Mesendoderm (in vitro differentiated cells): ENCODE measurements at regions not wholly inside any gene's neighbourhood (a gene's known extent, or its start where the extent isn't known, plus 50 kb on each side); places are given as distances from the start of the nearest gene placed in this dataset.
"Not testable (repeated sequence)": the region's sequence is repeated elsewhere in the genome, so short reads cannot be mapped to it uniquely, and the experiment has no call there.

ENCODE experiments used
- DNase-seq: peaks from one replicate; pipeline ENCODE4 v3.0.0; 2013
- H2AK5ac ChIP-seq: 2 replicates; pipeline ENCODE4 v1.6.1; 2013; ENCODE audit warnings: low read length, inconsistent platforms
- H2BK120ac ChIP-seq: 2 replicates; pipeline ENCODE4 v1.6.1; 2013; ENCODE audit warnings: low read depth, mild to moderate bottlenecking, low read length, moderate library complexity, mixed read lengths
- H2BK15ac ChIP-seq: replicated peaks from 2 replicates; pipeline ENCODE4 v1.6.1; 2013; ENCODE audit warnings: low read depth, mild to moderate bottlenecking, moderate library complexity
- H2BK5ac ChIP-seq: 2 replicates; pipeline ENCODE4 v1.6.1; 2013; ENCODE audit warnings: low read length, inconsistent platforms
- H3K18ac ChIP-seq: 2 replicates; pipeline ENCODE4 v1.6.1; 2013; ENCODE audit warnings: mild to moderate bottlenecking, low read length, mixed read lengths
- H3K23ac ChIP-seq: one replicate; pipeline ENCODE4 v1.6.1; 2013; ENCODE audit warnings: low read length
- H3K27ac ChIP-seq: 2 replicates; pipeline ENCODE4 v1.5.1; 2013; ENCODE audit warnings: low read depth, mild to moderate bottlenecking, inconsistent platforms, low read length, moderate library complexity
- H3K27me3 ChIP-seq: 2 replicates; pipeline ENCODE4 v1.6.1; 2013; ENCODE audit warnings: low read length, control low read depth, mild to moderate bottlenecking, inconsistent platforms; ENCODE audit not compliant: insufficient read depth, poor library complexity
- H3K36me3 ChIP-seq: 2 replicates; pipeline ENCODE4 v1.6.1; 2013; ENCODE audit warnings: low read length, inconsistent platforms; ENCODE audit not compliant: control insufficient read depth, insufficient read depth
- H3K4ac ChIP-seq: one replicate; pipeline ENCODE4 v1.6.1; 2013; ENCODE audit warnings: low read depth, mild to moderate bottlenecking, low read length, moderate library complexity
- H3K4me1 ChIP-seq: 2 replicates; pipeline ENCODE4 v1.6.1; 2013; ENCODE audit warnings: low read depth, low read length, inconsistent platforms; ENCODE audit not compliant: control insufficient read depth
- H3K4me2 ChIP-seq: 2 replicates; pipeline ENCODE4 v1.6.1; 2013; ENCODE audit warnings: low read length
- H3K4me3 ChIP-seq: 2 replicates; pipeline ENCODE4 v1.5.1; 2013; ENCODE audit warnings: mild to moderate bottlenecking, low read length
- H3K56ac ChIP-seq: one replicate; pipeline ENCODE4 v1.6.1; 2013; ENCODE audit warnings: low read length
- H3K79me1 ChIP-seq: 2 replicates; pipeline ENCODE4 v1.6.1; 2013; ENCODE audit warnings: low read length, inconsistent platforms
- H3K79me2 ChIP-seq: 2 replicates; pipeline ENCODE4 v1.6.1; 2013; ENCODE audit warnings: mild to moderate bottlenecking, low read length; ENCODE audit not compliant: control insufficient read depth, insufficient read depth
- H3K9ac ChIP-seq: 2 replicates; pipeline ENCODE4 v1.6.1; 2013; ENCODE audit warnings: low read length, inconsistent platforms
- H4K5ac ChIP-seq: one replicate; pipeline ENCODE4 v1.6.1; 2013; ENCODE audit warnings: low read length
- H4K8ac ChIP-seq: one replicate; pipeline ENCODE4 v1.6.1; 2013; ENCODE audit warnings: low read depth, mild to moderate bottlenecking, control low read depth, low read length, moderate library complexity
- WGBS: extraction: QIAGEN DNeasy Blood & Tissue Kit; methylation state at CpG from one replicate; pipeline ENCODE4 v1.1.7; 2013; ENCODE audit warnings: low lambda C conversion rate, missing lambda C conversion rate; ENCODE audit not compliant: insufficient coverage; ENCODE audit errors: extremely low coverage; 5-methylcytosine and 5-hydroxymethylcytosine counted together

DNA sequence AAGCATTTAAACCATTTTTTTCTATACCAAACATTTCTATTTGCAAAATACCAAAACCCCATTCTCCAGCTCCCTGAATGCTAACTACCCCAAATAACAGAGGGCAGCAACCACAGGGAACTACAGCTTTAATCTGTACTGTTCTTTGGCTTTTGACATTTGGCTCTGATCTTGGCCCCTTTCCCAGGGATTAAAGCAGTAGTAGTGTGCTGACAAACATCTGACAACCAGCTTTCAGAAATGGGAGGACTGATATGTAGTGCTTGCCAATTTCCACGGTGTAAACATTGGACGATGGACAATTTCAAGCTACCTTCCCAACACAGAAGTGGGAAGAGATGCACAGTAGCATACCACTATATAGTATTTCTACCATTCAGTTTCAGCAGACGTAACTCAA is 88.4 kb upstream of the TEAD1 start:
- H3K4me2 ChIP-seq: no peak overlapping the region
- peaks cover 5% of the 10 kb centered on the region for H3K4me1 ChIP-seq
- no peaks in the 10 kb centered on the region for H3K27me3 ChIP-seq
- H3K4ac ChIP-seq: no peak overlapping the region
- WGBS: no CpG with 5 or more reads among the region's 3 CpGs
- H3K79me1 ChIP-seq: no peaks in the 10 kb centered on the region
- H3K4me3 ChIP-seq: no peak overlapping the region
- no peak overlapping the region for H4K8ac ChIP-seq
- H3K79me2 ChIP-seq: no peaks in the 10 kb centered on the region
- H3K23ac ChIP-seq: no peak overlapping the region
- no peak overlapping the region for H2BK15ac ChIP-seq
- DNase-seq: no peak
- H3K36me3 ChIP-seq: no peaks in the 10 kb centered on the region
- H3K18ac ChIP-seq: no peak overlapping the region
- H3K56ac ChIP-seq: no peak overlapping the region
- no peak overlapping the region for H2AK5ac ChIP-seq
- H3K27ac ChIP-seq: no peak overlapping the region
- H3K9ac ChIP-seq: no peak overlapping the region
- no peak overlapping the region for H4K5ac ChIP-seq
- H2BK5ac ChIP-seq: no peak overlapping the region
- no peak overlapping the region for H2BK120ac ChIP-seq

DNA sequence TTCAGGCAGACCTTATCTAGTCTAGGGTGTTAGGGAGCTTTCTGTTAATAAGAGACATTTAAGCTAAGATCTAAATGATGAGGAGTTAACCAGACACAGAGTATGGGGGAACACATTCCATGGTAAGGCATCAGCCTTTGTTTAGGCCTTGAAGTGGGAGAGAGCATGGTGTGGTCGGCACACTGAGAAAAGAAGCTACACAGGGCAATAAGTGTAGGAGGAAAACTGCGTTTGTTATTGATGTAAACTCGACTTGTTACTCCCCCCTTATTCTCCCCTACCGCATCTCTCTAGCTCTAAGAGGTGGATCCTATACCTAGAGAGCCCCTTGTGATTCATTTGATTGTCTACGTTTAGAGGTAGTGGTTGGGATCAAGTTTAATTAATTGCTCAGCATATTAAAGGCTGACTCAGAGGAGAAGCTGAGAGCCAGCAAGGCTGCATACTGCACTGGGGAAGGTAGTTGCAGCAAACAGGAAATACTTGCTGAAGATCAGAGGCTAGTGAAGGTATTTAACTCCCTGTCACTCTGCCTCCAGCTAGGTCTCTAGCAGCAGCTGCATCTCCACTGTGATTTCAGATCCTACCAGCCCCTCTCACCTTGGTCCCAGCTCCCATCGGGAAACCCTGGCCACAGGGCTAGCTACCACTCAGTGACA is 86.8 kb upstream of the TEAD1 start:
- WGBS: no CpG with 5 or more reads among the region's 6 CpGs
- Histone ChIP-seq H2AK5ac (no peak overlapping the region), H3K4me3 (no peak overlapping the region), H4K8ac (no peak overlapping the region), H3K4me1 (peaks cover 5% of the 10 kb centered on the region), H3K79me1 (no peaks in the 10 kb centered on the region), H3K56ac (peak overlapping the region; percentile 27), H4K5ac (peak overlapping the region; percentile 64), H3K23ac (no peak overlapping the region), H3K4me2 (no peak overlapping the region), H3K27ac (no peak overlapping the region), H3K36me3 (no peaks in the 10 kb centered on the region), H2BK120ac (no peak overlapping the region), H3K4ac (no peak overlapping the region), H3K79me2 (no peaks in the 10 kb centered on the region), H3K27me3 (no peaks in the 10 kb centered on the region), H3K9ac (no peak overlapping the region), H2BK15ac (no peak overlapping the region), H2BK5ac (no peak overlapping the region), H3K18ac (no peak overlapping the region)
- peak; percentile 82 for DNase-seq

DNA sequence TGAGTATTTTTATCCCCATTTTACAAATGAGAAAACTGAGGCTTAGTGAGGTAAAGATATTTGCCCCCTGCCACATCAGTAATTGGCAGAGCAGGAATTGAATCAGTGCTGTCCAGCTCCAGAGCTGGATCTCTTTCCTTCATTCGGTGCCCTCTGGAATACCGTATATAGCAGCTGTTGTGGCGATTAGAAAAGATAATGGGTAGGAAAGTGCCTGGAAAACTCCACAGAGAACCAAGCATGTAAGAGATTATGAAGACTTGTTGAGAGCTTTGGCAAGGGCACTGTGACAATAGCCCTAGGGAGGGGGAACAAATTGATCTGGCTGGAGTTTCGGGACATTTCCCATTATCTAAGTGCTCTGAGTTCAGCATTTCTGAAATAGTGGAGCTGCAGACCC is 82.5 kb upstream of the TEAD1 start:
- Histone ChIP-seq H2AK5ac (no peak overlapping the region), H2BK15ac (no peak overlapping the region), H3K27me3 (no peaks in the 10 kb centered on the region), H3K4me2 (no peak overlapping the region), H4K8ac (no peak overlapping the region), H3K4me1 (peaks cover 5% of the 10 kb centered on the region), H3K79me2 (no peaks in the 10 kb centered on the region), H3K79me1 (no peaks in the 10 kb centered on the region), H3K18ac (peak overlapping the region; percentile 68), H3K9ac (no peak overlapping the region), H2BK5ac (no peak overlapping the region), H3K23ac (no peak overlapping the region), H3K36me3 (no peaks in the 10 kb centered on the region), H3K4ac (no peak overlapping the region), H4K5ac (no peak overlapping the region), H3K27ac (no peak overlapping the region), H3K4me3 (no peak overlapping the region), H2BK120ac (no peak overlapping the region), H3K56ac (no peak overlapping the region)
- no CpG with 5 or more reads among the region's 4 CpGs for WGBS
- no peak for DNase-seq

DNA sequence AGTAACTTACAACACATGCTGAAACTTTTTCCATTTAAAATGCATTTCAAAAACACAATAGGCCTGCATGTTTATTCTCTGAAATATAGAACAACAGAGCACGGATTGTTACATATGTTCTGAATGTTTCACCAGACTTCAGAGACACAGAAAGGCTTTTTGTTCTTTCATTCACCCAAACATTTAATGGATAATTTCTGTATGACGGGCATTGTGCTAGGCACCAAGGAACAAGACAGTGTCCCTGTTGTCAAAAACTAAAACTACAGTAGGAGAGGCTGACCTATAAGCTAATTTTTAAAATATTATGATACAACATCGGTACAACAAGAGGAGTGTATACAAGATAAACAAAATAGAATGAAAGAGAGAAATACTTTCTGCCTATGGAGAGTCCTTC is 81.9 kb upstream of the TEAD1 start:
- Histone ChIP-seq H2BK15ac (no peak overlapping the region), H3K27me3 (no peaks in the 10 kb centered on the region), H3K4me3 (no peak overlapping the region), H3K27ac (no peak overlapping the region), H2BK120ac (no peak overlapping the region), H3K4ac (no peak overlapping the region), H2BK5ac (no peak overlapping the region), H3K23ac (no peak overlapping the region), H2AK5ac (no peak overlapping the region), H3K18ac (peak overlapping the region; percentile 68), H3K4me2 (no peak overlapping the region), H3K79me1 (no peaks in the 10 kb centered on the region), H3K79me2 (no peaks in the 10 kb centered on the region), H3K9ac (no peak overlapping the region), H4K5ac (no peak overlapping the region), H3K36me3 (no peaks in the 10 kb centered on the region), H3K4me1 (peaks cover 4% of the 10 kb centered on the region), H4K8ac (no peak overlapping the region), H3K56ac (no peak overlapping the region)
- WGBS: no CpG with 5 or more reads among the region's 3 CpGs
- no peak for DNase-seq

DNA sequence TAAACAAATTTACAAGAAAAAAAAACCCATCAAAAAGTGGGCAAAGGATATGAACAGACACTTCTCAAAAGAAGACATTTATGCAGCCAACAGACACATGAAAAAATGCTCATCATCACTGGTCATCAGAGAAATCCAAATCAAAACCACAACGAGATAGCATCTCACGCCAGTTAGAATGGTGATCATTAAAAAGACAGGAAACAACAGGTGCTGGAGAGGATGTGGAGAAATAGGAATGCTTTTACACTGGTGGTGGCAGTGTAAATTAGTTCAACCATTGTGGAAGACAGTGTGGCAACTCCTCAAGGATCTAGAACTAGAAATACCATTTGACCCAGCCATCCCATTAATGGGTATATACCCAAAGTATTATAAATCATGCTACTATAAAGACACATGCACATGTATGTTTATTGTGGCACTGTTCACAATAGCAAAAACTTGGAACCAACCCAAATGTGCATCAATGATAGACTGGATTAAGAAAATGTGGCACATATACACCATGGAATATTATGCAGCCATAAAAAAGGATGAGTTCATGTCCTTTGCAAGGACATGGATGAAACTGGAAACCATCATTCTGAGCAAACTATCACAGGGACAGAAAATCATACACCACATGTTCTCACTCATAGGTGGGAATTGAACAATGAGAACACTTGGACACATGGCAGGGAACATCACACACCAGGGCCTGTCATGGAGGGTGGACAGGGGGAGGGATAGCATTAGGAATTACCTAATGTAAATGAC is 79.0 kb upstream of the TEAD1 start:
- H4K5ac ChIP-seq, H3K79me1 ChIP-seq, DNase-seq, H2AK5ac ChIP-seq, H3K27me3 ChIP-seq, H3K18ac ChIP-seq, H2BK120ac ChIP-seq, H3K4me2 ChIP-seq, H3K56ac ChIP-seq, H3K9ac ChIP-seq, H3K23ac ChIP-seq, H3K4ac ChIP-seq, H2BK15ac ChIP-seq, H3K27ac ChIP-seq, H3K36me3 ChIP-seq, H4K8ac ChIP-seq, H3K4me3 ChIP-seq, H3K4me1 ChIP-seq, H3K79me2 ChIP-seq, H2BK5ac ChIP-seq: not testable (repeated sequence)
- WGBS: no CpG with 5 or more reads among the region's 2 CpGs
